GM23248 (cell line): ENCODE measurements at regions not wholly inside any gene's neighbourhood (a gene's known extent, or its start where the extent isn't known, plus 50 kb on each side); places are given as distances from the start of the nearest gene placed in this dataset.

Experiments
- EZH2 ChIP-seq: fragments of 200-600 bp; sonication (generic); IDR thresholded peaks from 2 replicates; pipeline ENCODE4 v1.6.1; 2018; ENCODE audit warnings: antibody characterized with exemption, mild to moderate bottlenecking; ENCODE audit not compliant: insufficient read depth, poor library complexity, severe bottlenecking
- EZH2phosphoT487 ChIP-seq: fragments of 200-600 bp; sonication (generic); IDR thresholded peaks from 2 replicates; pipeline ENCODE4 v1.6.1; 2018; ENCODE audit warnings: antibody characterized with exemption, moderate library complexity, mild to moderate bottlenecking, low read depth; ENCODE audit not compliant: insufficient read depth

GRCh38 chr10:58903071-58903470, 273.4 kb upstream of the PHYHIPL start:
- TF ChIP-seq EZH2phosphoT487 (no peak), EZH2 (no peak)
